Endometrium (tissue), 2 donors: ENCODE measurements at regions not wholly inside any gene's neighbourhood (a gene's known extent, or its start where the extent isn't known, plus 50 kb on each side); places are given as distances from the start of the nearest gene placed in this dataset.

Experiments used
- FAIRE-seq: peaks from 2 replicates; lab custom pipeline; 2012; peaks lifted over from hg19 to GRCh38; lab: Jason Lieb, UNC
- donor health status: control.
- donor health status: control.

DNA sequence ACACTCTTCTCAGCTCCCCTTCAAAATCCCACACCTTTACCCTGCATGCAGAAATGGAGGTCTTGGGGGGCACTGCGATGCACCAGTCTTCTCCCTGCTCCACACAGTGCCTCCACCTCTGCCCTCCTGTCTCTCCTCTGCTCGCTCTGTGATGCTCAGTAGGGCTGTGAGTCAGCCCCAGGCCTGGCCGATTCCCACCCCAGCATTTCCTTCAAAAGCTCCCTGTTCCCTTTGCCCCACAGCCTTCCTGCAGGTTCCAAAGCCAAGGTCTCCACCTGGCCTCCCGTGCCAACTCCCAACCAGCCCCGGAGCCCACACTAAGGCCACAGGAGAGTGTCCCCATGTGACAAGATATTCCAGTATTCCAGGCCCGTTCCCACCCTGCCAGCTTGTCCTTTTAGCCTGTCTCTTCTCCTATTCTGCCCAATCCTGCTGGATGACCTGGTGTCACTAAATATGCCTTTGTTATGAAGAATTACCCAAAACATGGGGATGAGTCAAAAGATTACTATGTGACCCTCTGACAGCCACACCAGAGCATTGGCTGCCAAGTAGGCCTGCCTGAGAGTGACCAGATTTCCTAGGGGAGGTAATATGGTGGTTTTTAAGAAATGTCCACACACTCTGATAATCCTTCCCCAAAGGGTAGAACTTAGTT, 118.9 kb upstream of the NXT1 start:
- FAIRE-seq: no peak

DNA sequence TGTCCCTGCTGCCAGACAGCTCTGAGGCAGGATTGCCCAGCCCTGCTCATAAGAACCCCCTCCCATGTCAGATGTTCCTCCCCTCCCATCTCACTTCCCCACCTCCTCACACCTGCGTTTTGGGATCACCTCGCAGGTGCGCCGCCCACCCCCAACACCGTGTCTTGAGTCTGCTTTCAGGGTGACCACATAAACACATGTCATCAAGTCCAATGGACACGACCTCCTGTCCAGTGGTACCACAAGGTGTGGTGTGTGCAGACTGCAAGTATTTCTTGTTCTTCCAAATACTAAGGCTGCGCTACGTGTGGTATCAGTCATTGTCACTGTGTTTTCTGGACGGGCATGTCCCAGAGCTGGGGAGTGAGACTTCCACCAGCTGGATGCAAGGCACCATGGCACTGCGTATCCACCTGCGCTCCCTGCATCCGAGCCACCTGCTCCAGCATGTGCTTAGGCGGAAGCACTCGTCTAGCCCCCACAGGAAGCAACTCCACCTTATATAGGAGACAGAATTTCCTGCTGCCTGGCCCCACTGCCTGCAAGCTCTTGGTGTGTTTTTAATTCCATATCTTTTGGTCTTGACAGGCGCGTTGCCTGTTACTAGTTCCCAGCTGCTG, 119.7 kb upstream of the NXT1 start:
- FAIRE-seq: no peak

DNA sequence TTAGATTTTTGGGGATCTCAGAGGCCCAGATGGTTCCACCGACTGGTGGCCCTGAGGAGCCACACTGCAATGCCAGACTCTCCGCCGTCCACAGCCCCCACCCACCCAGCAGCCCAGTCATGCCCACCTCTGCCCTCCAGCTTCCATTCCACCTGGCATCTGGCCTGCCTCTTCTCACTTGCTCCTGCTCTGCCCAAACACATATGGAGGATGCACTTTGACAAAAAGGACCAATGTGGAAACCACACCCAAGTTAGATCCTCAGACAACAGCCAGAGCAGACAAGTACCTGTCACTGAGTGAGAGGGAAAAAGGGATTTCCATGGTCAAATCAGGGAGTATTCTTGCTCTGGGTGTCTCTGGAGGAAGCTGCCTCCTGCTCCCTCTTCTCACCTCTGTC, 120.6 kb upstream of the NXT1 start:
- FAIRE-seq: no peak

DNA sequence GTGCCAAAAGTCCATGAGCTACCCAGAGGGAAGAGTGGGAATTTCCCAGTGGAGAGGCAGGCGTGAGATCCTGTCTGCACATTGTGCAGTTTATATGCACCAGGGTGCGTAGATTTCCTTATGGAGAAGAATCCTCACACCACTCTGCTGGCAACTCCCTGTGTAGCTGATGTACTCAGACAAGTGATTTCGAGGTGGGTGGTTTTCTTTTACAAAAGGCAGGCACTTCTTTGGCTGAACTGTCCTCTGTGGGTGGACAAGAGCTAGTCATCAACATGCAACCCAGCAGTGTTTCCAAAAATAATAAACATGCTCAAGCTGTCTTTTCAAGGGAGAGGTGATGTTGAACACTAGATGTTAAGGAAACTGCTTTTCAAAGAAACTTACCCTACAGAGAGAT, 121.7 kb upstream of the NXT1 start:
- FAIRE-seq: no peak

DNA sequence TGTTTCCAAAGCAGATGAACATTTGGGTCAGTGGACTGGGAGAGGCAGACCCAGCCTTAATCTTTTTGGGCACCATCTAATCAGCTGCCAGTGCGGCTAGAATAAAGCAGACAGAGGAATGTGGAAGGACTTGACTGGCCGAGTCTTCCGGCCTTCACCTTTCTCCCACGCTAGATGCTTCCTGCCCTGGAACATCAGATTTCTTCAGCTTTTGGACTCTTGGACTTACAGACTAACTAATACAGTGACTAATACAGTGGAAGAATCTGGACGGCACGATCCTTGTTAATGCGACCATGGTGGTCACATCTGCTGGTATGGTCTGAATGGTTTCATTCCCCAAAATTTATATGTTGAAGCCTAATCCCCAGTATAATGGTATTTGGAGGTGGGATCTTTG, 122.6 kb upstream of the NXT1 start:
- no peak for FAIRE-seq

DNA sequence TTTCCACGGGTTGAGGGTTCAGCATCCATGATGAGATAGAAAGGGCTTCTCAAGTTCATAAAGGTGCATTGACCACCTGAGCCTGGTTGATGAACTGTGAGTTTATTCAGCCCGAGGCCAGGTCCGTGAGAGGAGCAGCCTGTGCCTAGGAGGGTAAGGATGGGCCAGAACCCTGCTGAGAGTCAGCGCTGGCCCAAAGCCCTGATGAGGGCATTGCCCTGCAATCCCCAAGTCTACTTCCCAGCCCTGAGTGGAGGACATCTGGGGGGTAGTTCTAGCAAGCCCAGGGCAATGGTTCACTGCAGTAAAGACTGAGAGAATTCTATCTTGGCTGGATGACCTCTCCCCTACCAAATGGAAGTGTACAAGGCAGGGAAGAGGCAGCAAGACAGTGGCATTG, 123.3 kb upstream of the NXT1 start:
- no peak for FAIRE-seq

DNA sequence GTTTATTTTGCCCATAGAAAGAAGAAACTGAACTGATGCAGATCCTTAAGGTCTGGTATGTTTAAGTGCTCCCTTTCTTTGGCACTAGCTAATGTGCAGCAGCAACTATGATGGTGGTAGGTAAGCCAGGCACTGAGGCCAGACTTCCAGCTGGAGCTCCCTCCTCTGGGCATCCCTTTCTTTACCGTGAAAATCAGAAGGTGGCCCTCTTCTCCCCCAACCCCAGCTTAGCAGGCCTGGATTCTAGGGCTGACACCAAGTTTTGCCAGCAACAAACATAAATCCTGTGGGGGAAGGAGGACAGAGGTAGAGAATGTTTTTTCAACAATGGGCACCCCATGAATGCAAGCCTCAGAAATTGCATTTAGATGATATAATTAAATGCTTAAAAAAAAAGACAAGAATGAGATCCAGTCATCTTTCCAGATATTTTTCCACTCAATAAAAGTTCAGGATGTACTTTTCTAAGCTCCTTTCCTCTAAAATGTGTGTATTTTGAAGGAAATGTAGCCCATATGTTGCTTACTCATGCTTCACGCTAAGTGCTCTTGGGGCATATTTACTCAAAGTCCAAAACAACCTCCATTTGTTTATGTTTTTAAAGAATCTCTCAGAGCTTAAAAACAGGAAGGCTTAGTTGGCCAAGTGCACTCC, 123.9 kb upstream of the NXT1 start:
- no peak for FAIRE-seq

DNA sequence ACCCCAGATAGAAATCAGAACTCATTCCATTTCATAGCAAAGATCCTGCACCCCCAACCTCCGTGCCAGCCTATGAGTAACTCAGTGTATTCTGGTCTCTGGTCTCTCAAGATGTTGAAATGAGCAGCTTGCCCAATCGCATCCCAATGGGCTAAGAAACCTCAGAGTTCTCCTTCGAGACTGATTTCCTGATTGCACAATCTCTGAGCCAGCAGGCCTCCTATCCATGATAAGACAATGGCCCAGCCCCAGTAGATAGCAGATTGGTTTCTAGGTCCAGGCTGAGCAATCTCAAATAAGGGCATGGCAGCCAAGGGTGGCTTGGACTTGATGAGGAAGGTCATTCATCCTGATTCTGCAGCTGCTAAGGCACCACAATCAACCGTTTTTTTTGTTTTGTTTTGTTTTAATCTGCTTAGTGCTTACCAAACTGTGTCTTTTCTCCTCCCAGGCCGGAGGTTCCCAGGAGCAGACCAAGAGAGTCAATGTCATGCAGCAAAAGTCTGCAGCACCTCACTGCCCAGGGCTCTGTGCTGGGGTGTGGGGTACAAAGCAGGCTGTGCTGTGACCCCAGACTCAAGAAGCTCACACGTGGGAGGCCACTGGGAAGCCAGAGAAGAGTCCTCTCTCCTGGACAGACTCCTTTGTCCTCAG, 125.1 kb upstream of the NXT1 start:
- FAIRE-seq: no peak

DNA sequence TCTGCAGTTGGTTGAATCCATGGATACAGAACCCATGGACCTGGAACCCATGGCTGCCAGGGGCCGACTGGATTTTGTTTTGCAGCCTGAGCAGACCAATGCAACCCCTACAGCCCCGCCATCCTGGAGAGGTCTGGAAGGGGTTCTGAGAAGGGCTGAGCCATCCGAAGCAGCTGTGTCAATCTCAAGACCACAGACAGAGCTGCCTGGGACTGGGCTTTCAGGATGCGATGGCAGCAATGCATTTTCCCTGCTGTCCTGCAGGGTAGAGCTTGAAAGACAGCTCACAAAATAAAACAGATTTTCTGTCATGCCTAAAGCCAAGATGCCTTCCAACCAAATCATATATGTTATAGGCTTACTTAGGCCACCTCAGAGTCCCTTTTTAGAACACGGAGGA, 125.8 kb upstream of the NXT1 start:
- FAIRE-seq: no peak

DNA sequence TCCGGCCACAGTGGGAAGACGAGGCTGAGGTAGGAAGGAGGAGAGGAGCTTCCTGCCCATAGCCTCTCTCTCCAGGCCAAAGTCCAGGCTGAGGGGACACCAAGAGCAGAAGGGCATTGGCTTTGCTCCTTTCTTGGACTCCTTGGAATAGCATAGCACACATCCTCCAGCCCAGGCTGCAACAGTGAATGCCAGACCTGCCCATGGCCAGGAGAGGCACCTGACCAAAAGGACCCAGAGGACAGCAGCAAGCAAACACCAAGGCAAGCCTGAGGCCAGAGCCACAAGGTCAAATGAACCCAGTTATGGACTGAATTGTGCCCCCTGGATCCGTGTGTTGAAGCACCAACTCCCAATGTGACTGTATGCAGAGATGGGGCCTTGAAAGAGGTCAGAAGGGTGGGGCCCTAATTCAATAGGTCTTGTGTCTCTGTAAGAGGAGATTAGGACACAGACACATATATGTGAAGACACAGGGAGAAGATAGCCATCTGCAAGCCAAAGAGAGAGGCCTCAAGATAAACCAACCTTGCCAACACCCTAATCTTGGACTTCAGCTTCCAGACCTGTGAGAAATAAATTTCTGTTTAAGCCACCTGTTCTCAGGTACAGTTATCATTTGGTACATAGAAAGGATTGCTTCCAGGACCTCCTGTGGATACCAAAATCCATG, 126.5 kb upstream of the NXT1 start:
- no peak for FAIRE-seq

DNA sequence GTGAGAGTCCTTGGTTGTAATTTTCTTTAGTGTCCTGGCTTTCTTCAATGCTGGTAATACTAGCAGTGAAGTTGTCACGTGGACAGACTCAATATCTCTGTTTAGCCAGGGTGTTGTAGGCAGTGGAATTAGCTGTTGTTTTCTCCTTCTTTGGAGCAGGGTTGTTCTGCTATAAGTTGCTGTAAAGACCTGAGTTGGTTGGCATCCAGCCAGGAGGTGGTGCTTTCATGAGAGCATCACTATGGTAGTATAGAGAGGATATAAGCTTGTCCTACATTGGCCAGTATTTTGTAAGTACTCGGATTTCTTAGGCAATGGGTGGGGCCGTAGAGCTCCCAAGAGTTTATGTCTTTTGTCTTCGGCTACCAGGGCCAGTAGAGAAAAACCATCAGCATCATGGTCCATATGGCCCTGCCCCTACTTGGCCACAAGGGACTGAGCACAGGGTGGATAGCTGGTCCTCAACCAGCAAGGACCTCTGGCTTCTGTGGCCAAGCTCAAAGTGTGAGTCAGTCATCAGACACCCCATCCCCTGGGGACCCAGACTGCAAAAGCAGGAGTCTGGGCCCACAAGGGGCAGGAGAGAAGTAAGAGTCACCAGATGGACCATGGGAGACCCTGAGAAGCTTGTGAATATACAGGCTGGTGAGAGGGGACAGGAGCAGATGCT, 127.9 kb upstream of the NXT1 start:
- FAIRE-seq: no peak

DNA sequence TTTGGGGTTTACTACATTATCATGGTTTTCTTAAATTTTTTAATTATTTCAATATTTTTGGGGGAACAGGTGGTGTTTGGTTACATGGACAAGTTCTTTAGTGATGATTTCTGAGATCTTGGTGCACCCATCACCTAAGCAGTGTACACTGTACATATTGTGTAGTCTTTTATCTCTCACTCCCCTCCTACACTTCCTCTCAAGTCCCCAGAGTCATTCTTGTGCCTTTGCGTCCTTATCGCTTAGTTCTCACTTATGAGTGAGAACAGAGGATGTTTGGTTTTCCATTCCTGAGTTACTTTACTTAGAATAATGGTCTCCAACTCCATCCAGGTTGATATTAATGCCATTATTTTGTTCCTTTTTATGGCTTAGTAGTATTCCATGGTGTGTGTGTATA, 130.9 kb upstream of the CD93 start:
- FAIRE-seq: no peak

DNA sequence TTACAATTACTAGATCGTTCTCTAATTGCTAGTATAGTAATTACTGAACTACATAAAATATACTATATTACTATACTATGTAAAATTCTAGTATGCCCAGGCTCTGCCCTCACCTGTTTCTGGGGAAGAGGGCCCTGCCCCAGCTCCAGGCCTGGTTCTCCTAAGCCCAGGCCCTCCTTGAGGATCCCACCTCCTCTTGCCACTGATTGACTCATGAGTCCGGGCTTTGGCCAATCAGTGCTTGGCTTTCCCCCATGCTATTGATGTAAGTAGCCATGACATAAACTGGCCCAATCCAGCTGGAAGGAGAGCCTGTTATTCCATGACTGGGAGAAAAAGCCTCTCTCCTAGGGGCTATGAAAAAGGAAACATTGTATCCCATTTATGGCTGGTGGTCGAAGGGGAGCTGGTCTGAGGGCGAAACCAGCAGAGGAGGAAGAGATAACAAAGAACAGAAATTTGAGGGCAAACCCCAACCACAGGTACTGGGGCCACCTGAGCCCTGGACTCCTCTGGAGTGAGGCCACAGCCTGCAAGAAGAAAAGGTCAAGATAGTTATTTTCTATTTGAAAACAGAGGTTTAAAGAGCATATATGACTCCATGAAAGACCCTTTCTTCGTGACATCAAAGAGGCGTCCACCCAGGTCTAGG, 129.3 kb upstream of the CD93 start:
- no peak for FAIRE-seq

DNA sequence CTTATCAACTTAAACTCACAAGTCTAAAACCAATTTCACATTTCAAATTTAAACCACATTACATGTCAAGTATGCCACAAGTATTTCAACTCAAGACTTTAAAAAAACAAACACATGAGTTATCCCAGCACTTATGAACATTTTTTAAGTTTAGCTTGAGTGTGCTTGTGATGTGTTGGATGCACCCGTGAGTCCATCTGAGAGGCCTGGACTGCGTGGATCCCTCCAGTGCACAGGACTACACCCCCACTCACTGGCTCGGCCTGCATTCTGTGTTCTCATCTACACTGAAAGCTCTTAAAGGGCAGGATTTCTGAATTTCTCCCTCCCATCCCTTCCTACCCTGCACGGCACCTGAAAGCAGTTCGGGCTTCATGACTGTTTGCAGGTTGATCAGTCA, 128.8 kb upstream of the CD93 start:
- FAIRE-seq: no peak

DNA sequence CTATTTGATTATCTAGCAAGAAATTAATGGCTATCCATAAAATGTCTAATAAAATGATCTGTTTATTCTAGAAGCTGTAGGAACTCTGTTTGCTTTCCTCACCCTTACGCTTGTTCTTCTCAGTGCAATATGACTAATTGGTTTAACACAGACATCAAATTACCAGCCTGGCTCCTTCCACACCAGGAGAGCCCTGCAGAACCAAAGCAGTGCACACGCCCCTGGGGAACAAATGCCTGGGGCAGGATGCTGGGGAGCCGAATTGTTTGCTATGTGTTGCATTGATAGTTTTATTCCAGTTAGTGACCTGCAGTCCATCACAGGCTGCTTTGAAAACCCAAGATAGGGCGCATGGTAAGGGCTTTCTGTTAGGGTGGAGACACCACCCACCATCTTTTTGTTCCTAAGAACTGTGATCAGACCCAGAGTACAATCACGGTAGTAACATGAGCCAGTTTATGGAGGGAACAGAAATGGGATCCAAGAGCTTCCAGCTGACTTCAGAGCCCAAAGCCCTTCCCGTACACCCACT, 126.4 kb upstream of the CD93 start:
- FAIRE-seq: no peak

DNA sequence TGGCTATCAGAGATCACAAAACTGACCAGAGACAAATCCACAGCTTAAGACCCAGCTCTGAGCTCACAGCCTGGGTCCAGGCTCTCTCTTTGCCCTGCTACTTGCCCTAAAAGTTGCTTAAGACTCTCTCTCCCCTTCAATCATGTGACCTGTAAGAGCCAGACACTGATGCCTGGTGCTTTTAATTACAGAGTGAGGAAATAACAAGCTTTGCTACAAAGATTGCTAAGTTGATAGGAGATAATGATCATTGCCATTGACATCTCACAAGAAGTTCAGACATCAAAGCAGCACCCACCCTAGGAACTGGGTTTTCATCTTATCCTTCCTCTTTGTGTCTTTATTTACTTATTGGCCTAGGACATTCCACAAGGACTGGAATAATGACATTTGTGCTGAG, 125.9 kb upstream of the CD93 start:
- FAIRE-seq: no peak

DNA sequence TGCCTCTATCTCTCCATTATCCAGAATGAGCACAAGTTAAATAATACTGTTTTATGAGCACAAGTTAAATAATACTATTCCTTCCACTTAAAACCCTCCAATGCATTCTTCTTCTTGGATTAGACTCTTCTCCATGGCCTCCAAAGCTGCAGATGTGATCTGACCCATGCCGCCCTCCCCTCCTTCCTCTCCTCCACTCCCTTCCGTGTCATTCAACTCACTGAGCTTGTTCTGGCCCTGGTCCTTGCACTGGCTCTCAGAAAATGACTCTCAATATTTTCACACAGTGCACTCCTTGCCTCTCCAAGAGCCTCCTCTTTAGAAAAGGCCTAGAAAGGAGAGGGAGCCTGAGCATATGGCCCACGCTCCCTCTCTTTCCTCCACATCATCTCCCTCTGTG, 125.0 kb upstream of the CD93 start:
- no peak for FAIRE-seq

DNA sequence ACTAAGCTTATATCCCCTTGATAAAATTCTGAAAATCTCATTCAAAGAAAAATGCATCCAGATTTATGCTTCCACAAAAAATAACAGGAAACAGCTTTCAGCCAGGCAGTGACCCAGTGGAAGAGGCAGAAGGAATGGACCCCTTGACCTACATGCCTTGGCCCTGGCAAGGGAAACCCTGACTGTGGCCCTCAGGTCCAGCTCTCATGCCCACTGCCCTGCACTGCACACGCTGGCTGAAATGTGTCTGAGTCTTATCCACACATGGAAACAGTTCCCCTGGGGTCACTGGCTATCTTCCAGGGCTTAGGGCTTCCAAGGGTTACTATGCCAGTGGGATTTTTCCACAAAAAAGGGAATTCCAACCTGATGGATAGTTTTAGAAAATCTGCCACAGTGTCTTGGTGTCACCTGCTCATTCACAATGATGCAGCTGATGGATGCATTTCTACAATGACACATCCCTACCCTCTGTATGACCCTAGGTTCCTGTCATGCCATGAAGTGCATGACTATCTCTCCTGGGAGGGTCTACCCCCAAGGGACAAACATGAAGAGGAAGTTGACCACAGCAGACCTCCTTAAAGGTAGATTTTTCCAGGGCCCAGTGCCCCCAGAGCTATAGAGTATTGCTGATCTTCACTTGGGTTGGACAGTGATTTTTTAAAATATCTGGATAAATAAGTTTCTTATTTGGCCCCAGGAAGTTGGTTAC, 121.9 kb upstream of the CD93 start:
- FAIRE-seq: no peak

DNA sequence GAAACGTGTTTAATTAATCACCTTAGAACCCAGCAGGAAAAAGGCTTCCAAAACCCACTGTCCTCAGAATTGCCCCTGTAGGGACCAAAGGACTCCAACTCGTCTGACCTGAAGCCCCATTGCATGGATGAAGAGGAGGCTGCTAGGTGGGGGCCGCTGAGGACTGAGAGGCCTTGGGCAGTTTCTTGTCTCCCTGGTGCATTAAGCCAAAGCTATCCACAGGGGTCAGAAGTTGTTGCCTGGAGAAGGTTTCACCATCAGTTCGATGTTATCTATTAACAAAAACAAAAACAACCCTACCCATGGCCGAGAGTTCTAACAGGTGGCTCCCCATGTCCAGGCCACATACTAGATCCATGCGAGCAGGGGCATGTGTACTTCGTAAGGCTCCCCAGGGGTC, 120.9 kb upstream of the CD93 start:
- FAIRE-seq: no peak

DNA sequence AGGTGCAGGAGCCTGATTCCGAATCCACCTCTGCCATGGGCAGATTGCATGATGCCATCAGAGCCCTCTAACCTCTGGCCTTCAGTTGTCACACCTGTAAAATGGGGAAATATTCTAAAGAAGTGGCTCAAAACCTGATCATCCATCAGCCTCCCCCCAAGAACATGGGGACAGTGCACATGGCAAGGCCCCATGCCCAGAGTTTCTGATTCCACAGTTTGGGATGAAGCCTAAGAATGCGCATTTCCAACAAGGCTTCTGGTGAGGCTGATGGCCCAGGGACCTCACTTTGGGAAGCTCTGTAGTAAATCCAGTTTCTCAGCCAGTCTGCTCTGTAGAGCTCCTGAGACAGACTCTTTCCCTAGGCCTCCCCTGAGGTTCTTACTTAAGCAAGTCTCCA, 119.9 kb upstream of the CD93 start:
- no peak for FAIRE-seq

DNA sequence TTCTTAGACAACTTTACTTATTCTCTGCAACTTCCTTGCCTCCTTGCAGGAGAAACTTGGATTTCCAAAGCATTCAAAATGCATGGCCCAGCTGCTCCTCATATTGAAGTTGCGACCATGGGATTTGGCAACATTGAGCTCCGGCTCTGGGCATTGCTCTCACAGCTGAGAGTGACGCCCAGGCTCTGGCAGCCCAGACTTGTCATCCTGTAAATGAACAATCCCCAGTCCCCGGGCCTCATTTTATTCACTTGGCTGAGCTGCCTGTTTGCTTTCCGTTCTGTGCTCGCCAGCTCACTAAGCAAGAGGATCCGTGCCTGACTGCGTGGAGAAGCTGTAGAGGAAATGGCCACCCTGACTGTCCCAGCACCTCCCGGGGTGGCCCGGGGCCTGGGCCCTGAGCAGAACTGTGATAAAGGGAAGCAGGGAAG, 119.5 kb upstream of the CD93 start:
- no peak for FAIRE-seq
